ENCODE measurements at regions not wholly inside any gene's neighbourhood (a gene's known extent, or its start where the extent isn't known, plus 50 kb on each side); places are given as distances from the start of the nearest gene placed in this dataset.

- 65 to 73% methylated on average over 2 of the region's 2 CpGs for WGBS, 2 donors
- TF ChIP-seq POLR2A (IDR thresholded peaks at IDR 0.05): no peak
- no peak for TF ChIP-seq CTCF (IDR thresholded peaks at IDR 0.05)
- intact Hi-C loops (cut with DNase I; ENCODE audit: low total_unique reads): loop anchor here (5.0 kb wide), 1 partner anchor 910 kb away; no protein-coding TSS in a partner anchor
- no peak overlapping the region for H3K4me3 ChIP-seq (ENCODE audit: low read depth, poor library complexity, severe bottlenecking)
- no peak for DNase-seq (ENCODE audit: low spot score in 2 of 2)
Measured at GRCh38 chr3:118101891-118102290, 932.8 kb downstream of the IGSF11 start.

- WGBS, 2 donors: 65% methylated on average over 2 of the region's 2 CpGs
- H3K4me3 ChIP-seq (ENCODE audit: low read depth, poor library complexity, severe bottlenecking): no peak overlapping the region
- intact Hi-C loops (cut with DNase I; ENCODE audit: low total_unique reads): loop anchor here (5.0 kb wide), 1 partner anchor 910 kb away; no protein-coding TSS in a partner anchor
- TF ChIP-seq CTCF (IDR thresholded peaks at IDR 0.05) (no peak), POLR2A (IDR thresholded peaks at IDR 0.05) (no peak)
- DNase-seq (ENCODE audit: low spot score in 2 of 2): no peak
Measured at GRCh38 chr3:118102737-118103136, 931.9 kb downstream of the IGSF11 start.

- H3K4me3 ChIP-seq (ENCODE audit: low read depth, poor library complexity, severe bottlenecking): no peak overlapping the region
- 53 to 86% methylated on average over 2 of the region's 2 CpGs for WGBS, 2 donors
- intact Hi-C loops (cut with DNase I; ENCODE audit: low total_unique reads): no loop called here
- no peak for TF ChIP-seq CTCF (IDR thresholded peaks at IDR 0.05)
- TF ChIP-seq POLR2A (IDR thresholded peaks at IDR 0.05): no peak
- DNase-seq (ENCODE audit: low spot score in 2 of 2): no peak
Measured at GRCh38 chr3:118108201-118108600, 926.4 kb downstream of the IGSF11 start.

DNA sequence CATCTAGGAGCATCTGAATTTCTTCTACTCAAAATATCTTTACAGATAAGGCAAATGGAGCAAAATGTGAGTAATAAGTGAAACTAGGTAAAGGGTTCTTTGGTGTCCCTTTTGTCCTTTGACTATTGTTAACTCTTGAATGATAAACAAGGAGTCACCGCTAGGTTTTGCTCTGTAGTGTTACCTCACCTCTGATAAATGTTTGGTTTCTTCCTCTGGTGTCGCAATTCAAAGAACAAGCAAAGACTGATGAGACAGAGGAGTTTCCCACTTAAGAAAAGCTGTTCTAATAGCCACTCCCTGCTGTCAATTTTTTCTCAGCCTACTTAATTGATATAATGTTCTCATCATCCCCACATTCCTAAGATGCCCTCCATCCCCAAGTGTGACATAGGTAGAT is 925.9 kb downstream of the IGSF11 start:
- no peak for TF ChIP-seq POLR2A (IDR thresholded peaks at IDR 0.05)
- TF ChIP-seq CTCF (IDR thresholded peaks at IDR 0.05): no peak
- no peak for DNase-seq (ENCODE audit: low spot score in 2 of 2)
- no peak overlapping the region for H3K4me3 ChIP-seq (ENCODE audit: low read depth, poor library complexity, severe bottlenecking)
- intact Hi-C loops (cut with DNase I; ENCODE audit: low total_unique reads): no loop called here
- WGBS, 2 donors: 67 to 89% methylated on average over 2 of the region's 2 CpGs

DNA sequence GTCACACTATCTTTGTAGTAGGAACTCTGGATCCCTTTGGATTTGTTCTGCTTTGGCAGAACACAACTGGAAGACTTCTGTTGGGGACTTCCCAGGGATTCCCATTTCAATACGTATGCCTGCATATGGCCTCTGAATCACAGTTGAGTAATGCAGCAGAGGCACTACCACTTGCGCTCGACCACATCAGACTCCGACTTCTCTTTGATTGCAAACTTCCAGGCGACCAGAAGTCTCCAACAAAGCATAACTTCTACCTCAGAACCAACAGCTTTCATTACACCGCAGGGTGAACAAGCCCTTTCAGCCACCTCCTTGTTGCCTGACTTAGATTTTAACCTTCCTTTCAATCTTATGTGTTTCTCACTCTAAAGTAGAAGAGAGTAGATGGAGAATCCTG is 924.4 kb downstream of the IGSF11 start:
- H3K4me3 ChIP-seq (ENCODE audit: low read depth, poor library complexity, severe bottlenecking): no peak overlapping the region
- intact Hi-C loops (cut with DNase I; ENCODE audit: low total_unique reads): no loop called here
- no peak for DNase-seq (ENCODE audit: low spot score in 2 of 2)
- no peak for TF ChIP-seq CTCF (IDR thresholded peaks at IDR 0.05)
- no peak for TF ChIP-seq POLR2A (IDR thresholded peaks at IDR 0.05)
- WGBS, 2 donors: 73 to 78% methylated on average over 6 of the region's 6 CpGs

DNA sequence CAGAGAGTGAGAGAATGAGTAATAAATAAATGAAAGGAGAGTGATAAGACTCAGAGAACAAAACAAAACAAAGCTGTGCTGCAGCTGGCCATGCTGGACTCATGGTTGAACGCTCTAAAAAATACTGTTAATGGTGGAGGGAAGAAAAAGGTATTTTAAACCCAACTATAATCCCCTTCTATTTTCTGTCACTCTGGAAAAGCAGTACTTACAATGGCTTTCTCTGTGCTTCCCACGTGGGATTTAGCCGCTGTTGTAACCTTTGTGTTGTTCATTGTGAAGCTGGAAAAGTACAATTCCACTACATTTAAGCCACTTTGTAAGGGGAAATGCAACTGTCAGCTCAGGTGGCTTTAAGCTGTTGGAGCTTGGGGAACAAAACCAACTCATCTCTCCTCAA is 917.7 kb downstream of the IGSF11 start:
- H3K4me3 ChIP-seq (ENCODE audit: low read depth, poor library complexity, severe bottlenecking): no peak overlapping the region
- 55 to 56% methylated on average over 3 of the region's 3 CpGs for WGBS, 2 donors
- no peak for DNase-seq (ENCODE audit: low spot score in 2 of 2)
- intact Hi-C loops (cut with DNase I; ENCODE audit: low total_unique reads): no loop called here
- TF ChIP-seq CTCF (IDR thresholded peaks at IDR 0.05) (no peak), POLR2A (IDR thresholded peaks at IDR 0.05) (no peak)

All from lower leg skin (tissue), 4 donors.